ENCODE measurements at regions not wholly inside any gene's neighbourhood (a gene's known extent, or its start where the extent isn't known, plus 50 kb on each side); places are given as distances from the start of the nearest gene placed in this dataset.

DNA sequence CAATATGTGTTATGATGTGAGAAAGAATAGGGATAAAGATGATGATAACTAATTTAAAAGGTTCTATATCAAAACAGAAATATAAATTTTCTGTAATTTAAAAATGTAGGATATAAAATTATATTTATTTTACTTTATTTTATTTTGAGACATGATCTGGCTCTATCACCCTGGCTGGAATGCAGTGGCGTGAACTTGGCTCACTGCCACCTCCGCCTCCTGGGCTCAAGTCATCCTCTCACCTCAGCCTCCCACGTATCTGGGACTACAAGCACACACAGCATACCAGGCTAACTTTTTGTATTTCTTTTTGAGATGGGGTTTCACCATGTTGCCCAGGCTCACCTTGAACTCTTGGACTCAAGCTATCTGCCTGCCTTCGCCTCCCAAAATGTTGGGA, 214.9 kb upstream of the SLITRK1 start:
- TF ChIP-seq EZH2 (IDR thresholded peaks at IDR 0.05; ENCODE audit: borderline replicate concordance, low read depth, low read length, poor library complexity, severe bottlenecking), result no peak
- TF ChIP-seq, protein P1, sequence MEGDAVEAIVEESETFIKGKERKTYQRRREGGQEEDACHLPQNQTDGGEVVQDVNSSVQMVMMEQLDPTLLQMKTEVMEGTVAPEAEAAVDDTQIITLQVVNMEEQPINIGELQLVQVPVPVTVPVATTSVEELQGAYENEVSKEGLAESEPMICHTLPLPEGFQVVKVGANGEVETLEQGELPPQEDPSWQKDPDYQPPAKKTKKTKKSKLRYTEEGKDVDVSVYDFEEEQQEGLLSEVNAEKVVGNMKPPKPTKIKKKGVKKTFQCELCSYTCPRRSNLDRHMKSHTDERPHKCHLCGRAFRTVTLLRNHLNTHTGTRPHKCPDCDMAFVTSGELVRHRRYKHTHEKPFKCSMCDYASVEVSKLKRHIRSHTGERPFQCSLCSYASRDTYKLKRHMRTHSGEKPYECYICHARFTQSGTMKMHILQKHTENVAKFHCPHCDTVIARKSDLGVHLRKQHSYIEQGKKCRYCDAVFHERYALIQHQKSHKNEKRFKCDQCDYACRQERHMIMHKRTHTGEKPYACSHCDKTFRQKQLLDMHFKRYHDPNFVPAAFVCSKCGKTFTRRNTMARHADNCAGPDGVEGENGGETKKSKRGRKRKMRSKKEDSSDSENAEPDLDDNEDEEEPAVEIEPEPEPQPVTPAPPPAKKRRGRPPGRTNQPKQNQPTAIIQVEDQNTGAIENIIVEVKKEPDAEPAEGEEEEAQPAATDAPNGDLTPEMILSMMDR (conservative IDR thresholded peaks at IDR 0.05; ENCODE audit: low read depth, low read length), result no peak
